Neural progenitor cell (in vitro differentiated cells): ENCODE measurements at regions not wholly inside any gene's neighbourhood (a gene's known extent, or its start where the extent isn't known, plus 50 kb on each side); places are given as distances from the start of the nearest gene placed in this dataset.
A peak's percentile ranks its signal among the peaks of the same experiment; 100 is the strongest.

Experiments
- DNase-seq: peaks from one replicate; pipeline ENCODE4 v3.0.0-alpha.2; 2016; ENCODE audit warnings: low spot score
- H2AFZ ChIP-seq: fragments of 200-600 bp; sonication (generic); replicated peaks from 2 replicates; pipeline ENCODE4 v1.6.1; 2016; ENCODE audit warnings: antibody characterized with exemption
- H3F3A ChIP-seq: fragments of 200-600 bp; sonication (generic); 2 replicates; pipeline ENCODE4 v1.6.1; 2016; ENCODE audit warnings: antibody characterized with exemption, low read depth
- H3K27ac ChIP-seq: fragments of 200-600 bp; sonication (generic); 2 replicates; pipeline ENCODE4 v1.5.1; 2016; ENCODE audit warnings: mild to moderate bottlenecking
- H3K27me3 ChIP-seq: fragments of 200-600 bp; sonication (generic); 2 replicates; pipeline ENCODE4 v1.6.1; 2016; ENCODE audit warnings: mild to moderate bottlenecking, moderate library complexity
- H3K36me3 ChIP-seq: fragments of 200-600 bp; sonication (generic); 2 replicates; pipeline ENCODE4 v1.5.1; 2016
- H3K4me1 ChIP-seq: fragments of 200-600 bp; sonication (generic); 2 replicates; pipeline ENCODE4 v1.6.1; 2016; ENCODE audit warnings: mixed run types
- H3K4me2 ChIP-seq: fragments of 200-600 bp; sonication (generic); 2 replicates; pipeline ENCODE4 v1.6.1; 2016
- H3K4me3 ChIP-seq: fragments of 200-600 bp; sonication (generic); 2 replicates; pipeline ENCODE4 v1.5.1; 2016
- H3K79me2 ChIP-seq: fragments of 200-600 bp; sonication (generic); 2 replicates; pipeline ENCODE4 v1.6.1; 2016; ENCODE audit warnings: low read depth
- H3K9ac ChIP-seq: fragments of 200-600 bp; sonication (generic); 2 replicates; pipeline ENCODE4 v1.6.1; 2016
- H3K9me3 ChIP-seq: fragments of 200-600 bp; sonication (generic); 2 replicates; pipeline ENCODE4 v1.5.1; 2016; ENCODE audit warnings: low read depth
- H4K20me1 ChIP-seq: fragments of 200-600 bp; sonication (generic); 2 replicates; pipeline ENCODE4 v1.6.1; 2016; ENCODE audit warnings: low read depth
- H3K27ac Mint-ChIP-seq: 3 replicates; pipeline ENCODE4 v1.8.0; 2021; ENCODE audit warnings: mixed read lengths
- H3K27me3 Mint-ChIP-seq: 2 replicates; pipeline ENCODE4 v1.8.0; 2022; ENCODE audit warnings: low read depth, mild to moderate bottlenecking, inconsistent platforms, moderate library complexity, mixed read lengths; ENCODE audit not compliant: insufficient read depth
- H3K36me3 Mint-ChIP-seq: 3 replicates; pipeline ENCODE4 v1.8.0; 2021; ENCODE audit warnings: mixed read lengths
- H3K4me1 Mint-ChIP-seq: 3 replicates; pipeline ENCODE4 v1.8.0; 2021; ENCODE audit warnings: mixed read lengths
- H3K4me3 Mint-ChIP-seq: 3 replicates; pipeline ENCODE4 v1.8.0; 2021; ENCODE audit warnings: mild to moderate bottlenecking, moderate library complexity, mixed read lengths
- H3K9me3 Mint-ChIP-seq: 3 replicates; pipeline ENCODE4 v1.8.0; 2020; ENCODE audit warnings: mixed read lengths
- EZH2 ChIP-seq: fragments of 200-600 bp; sonication (generic); IDR thresholded peaks from 2 replicates; pipeline ENCODE4 v1.6.1; 2017; ENCODE audit warnings: antibody characterized with exemption, mild to moderate bottlenecking, moderate library complexity
- EZH2phosphoT487 ChIP-seq: fragments of 200-600 bp; sonication (generic); IDR thresholded peaks from 2 replicates; pipeline ENCODE4 v1.6.1; 2017; ENCODE audit warnings: antibody characterized with exemption
- TF ChIP-seq, protein P1 (sequence below): fragments of 200-600 bp; sonication (generic); IDR thresholded peaks from 2 replicates; pipeline ENCODE4 v1.5.1; 2017; ENCODE audit warnings: antibody characterized with exemption, mild to moderate bottlenecking

DNA sequence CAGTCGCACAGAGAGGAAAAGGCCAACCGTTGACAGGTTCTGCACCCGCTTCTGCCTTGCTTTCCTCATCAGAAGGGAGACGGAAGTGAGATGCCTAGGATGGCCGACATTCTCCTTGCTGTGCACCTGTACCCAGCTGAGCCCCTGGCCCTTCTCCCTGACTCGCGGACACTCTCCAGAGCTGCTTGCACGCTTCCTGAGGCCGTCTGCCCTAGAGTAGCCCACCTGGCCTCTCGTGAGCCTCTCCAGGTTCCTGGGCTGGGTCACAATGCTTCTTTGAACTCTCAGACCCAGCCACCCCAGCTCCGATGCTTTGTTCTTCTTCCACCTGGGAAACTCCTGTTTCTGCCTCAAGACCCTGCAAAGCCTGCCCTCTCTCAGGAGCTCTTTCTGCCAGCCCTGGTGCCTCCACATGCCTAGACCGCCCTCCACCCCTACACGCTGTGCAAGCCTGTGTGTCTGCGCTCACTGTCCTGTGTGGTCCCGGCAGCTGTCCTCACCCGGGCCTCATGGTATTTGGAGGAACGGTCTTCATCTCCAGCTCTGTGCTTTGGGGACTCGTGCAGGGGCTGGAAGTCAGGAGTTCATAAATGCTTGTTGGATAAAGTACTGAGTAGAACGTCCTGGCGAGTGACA lies 345.4 kb upstream of the SALL3 start:
- Histone ChIP-seq H3K9ac (no peak overlapping the region), H3K4me2 (no peak overlapping the region), H3K4me1 (no peaks in the 10 kb centered on the region), H3K27ac (no peak overlapping the region), H4K20me1 (no peaks in the 10 kb centered on the region), H3K36me3 (no peaks in the 10 kb centered on the region), H3K4me3 (no peak overlapping the region), H3K27me3 (no peaks in the 10 kb centered on the region), H2AFZ (no peak overlapping the region), H3K9me3 (no peaks in the 10 kb centered on the region), H3K79me2 (no peaks in the 10 kb centered on the region), H3F3A (no peaks in the 10 kb centered on the region)
- DNase-seq = no peak
- Mint-ChIP-seq H3K4me3 (no peak overlapping the region), H3K4me1 (peaks cover 12% of the 10 kb centered on the region), H3K9me3 (peaks cover 2% of the 10 kb centered on the region), H3K27ac (peak overlapping the region; percentile 88), H3K36me3 (peaks cover 2% of the 10 kb centered on the region), H3K27me3 (peaks cover 15% of the 10 kb centered on the region)
- TF ChIP-seq EZH2phosphoT487 = no peak
- TF ChIP-seq, protein P1, sequence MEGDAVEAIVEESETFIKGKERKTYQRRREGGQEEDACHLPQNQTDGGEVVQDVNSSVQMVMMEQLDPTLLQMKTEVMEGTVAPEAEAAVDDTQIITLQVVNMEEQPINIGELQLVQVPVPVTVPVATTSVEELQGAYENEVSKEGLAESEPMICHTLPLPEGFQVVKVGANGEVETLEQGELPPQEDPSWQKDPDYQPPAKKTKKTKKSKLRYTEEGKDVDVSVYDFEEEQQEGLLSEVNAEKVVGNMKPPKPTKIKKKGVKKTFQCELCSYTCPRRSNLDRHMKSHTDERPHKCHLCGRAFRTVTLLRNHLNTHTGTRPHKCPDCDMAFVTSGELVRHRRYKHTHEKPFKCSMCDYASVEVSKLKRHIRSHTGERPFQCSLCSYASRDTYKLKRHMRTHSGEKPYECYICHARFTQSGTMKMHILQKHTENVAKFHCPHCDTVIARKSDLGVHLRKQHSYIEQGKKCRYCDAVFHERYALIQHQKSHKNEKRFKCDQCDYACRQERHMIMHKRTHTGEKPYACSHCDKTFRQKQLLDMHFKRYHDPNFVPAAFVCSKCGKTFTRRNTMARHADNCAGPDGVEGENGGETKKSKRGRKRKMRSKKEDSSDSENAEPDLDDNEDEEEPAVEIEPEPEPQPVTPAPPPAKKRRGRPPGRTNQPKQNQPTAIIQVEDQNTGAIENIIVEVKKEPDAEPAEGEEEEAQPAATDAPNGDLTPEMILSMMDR = no peak
- no peak for TF ChIP-seq EZH2

DNA sequence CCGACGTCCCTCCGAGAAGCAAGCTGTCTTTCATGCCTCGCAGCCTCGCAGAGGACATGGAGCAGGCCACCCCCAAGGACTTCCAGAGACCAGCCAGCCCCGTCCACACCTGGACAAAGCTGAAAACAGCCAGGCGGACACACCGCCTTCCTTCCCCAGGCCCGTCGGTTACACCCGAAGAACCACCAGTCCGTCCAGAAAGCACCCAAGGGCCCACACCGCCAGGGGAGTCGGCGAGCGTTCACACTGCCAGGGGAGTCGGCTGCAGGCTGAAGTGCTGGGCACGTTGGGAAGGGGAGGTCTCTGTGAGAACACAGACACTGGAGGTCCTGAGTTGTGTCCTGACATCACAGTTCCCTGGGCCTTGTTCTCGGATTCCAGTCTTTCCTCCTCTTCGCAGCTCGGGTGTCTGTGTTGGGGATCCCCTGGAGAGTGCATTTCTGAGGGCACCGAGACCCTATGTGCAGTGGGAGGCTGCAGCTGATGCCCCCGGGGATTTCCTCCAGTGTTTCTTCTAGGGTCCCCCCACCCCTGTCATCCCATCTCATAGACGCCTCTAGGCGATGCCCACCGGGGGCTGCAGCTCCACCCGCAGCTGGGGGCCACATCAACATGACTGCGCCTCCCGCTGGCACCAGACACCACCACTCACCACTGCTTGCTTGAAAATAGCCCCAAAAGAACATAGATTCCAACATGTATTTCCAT lies 344.4 kb upstream of the SALL3 start:
- peaks cover 2% of the 10 kb centered on the region for H3K36me3 Mint-ChIP-seq
- peaks cover 23% of the 10 kb centered on the region for H3K4me1 Mint-ChIP-seq
- no peak overlapping the region for H3K4me2 ChIP-seq
- no peak overlapping the region for H2AFZ ChIP-seq
- no peak overlapping the region for H3K4me3 Mint-ChIP-seq
- H3K27ac Mint-ChIP-seq = no peak overlapping the region
- no peaks in the 10 kb centered on the region for H3F3A ChIP-seq
- H3K4me1 ChIP-seq = no peaks in the 10 kb centered on the region
- H3K9me3 Mint-ChIP-seq = no peaks in the 10 kb centered on the region
- no peak overlapping the region for H3K27ac ChIP-seq
- DNase-seq = no peak
- no peaks in the 10 kb centered on the region for H3K36me3 ChIP-seq
- no peaks in the 10 kb centered on the region for H3K79me2 ChIP-seq
- H3K27me3 ChIP-seq = no peaks in the 10 kb centered on the region
- no peak overlapping the region for H3K9ac ChIP-seq
- H3K4me3 ChIP-seq = no peak overlapping the region
- no peaks in the 10 kb centered on the region for H4K20me1 ChIP-seq
- no peak for TF ChIP-seq EZH2phosphoT487
- no peak for TF ChIP-seq EZH2
- no peaks in the 10 kb centered on the region for H3K9me3 ChIP-seq
- H3K27me3 Mint-ChIP-seq = peaks cover 17% of the 10 kb centered on the region

DNA sequence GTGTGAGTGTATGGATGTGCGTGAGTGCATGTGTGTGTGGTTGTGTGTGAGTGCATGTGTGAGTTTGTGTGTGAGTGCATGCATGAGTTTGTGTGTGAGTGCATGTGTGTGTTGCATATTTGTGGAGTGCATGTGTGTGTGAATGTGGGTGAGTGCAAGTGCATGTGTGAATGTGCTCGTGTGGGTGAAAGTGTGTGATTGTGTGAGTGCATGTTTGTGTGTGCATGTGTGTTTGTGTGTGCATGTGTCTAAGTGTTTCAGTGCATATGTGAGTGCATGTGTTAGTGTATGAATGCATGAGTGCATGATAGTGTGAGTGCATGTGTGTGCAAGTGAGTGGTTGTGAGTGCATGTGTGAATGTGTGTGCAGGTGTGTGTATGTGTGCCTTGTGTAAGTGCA lies 343.4 kb upstream of the SALL3 start:
- DNase-seq = no peak

More for the DNA sequence above, 343.4 kb upstream of the SALL3 start:
- no peaks in the 10 kb centered on the region for H3K9me3 ChIP-seq
- no peaks in the 10 kb centered on the region for H4K20me1 ChIP-seq
- TF ChIP-seq EZH2 (no peak), EZH2phosphoT487 (no peak)
- TF ChIP-seq, protein P1 = no peak
- no peak overlapping the region for H3K9ac ChIP-seq
- H2AFZ ChIP-seq = no peak overlapping the region
- Mint-ChIP-seq H3K27ac (peak overlapping the region; percentile 5), H3K4me1 (peaks cover 28% of the 10 kb centered on the region), H3K27me3 (peaks cover 17% of the 10 kb centered on the region), H3K9me3 (no peaks in the 10 kb centered on the region), H3K4me3 (peak overlapping the region; percentile 33), H3K36me3 (peaks cover 2% of the 10 kb centered on the region)
- H3K27ac ChIP-seq = no peak overlapping the region
- peaks cover 7% of the 10 kb centered on the region for H3K4me1 ChIP-seq
- H3K79me2 ChIP-seq = no peaks in the 10 kb centered on the region
- H3K4me2 ChIP-seq = no peak overlapping the region
- no peaks in the 10 kb centered on the region for H3K27me3 ChIP-seq
- no peaks in the 10 kb centered on the region for H3K36me3 ChIP-seq
- H3K4me3 ChIP-seq = no peak overlapping the region
- no peaks in the 10 kb centered on the region for H3F3A ChIP-seq
